ENCODE measurements at regions not wholly inside any gene's neighbourhood (a gene's known extent, or its start where the extent isn't known, plus 50 kb on each side); places are given as distances from the start of the nearest gene placed in this dataset.

DNA sequence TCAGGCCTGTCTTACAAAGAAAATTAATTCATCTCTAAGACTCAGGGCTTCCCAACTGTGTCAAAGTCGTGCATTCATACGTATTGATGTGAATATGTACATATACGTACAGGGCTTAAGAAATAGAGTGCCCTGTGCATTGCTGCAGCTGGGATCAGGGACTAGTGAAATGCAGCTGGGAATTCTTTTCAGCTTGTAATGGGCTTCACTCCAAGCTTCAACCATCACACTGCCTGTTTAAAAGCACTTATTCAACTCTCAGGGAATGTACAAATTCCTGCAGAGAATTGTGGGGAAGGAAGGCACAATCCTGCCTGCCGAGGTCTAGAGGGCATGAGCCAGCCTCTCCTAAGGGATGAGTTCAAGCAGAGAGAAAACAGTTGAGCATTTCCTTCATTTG is 59.6 kb upstream of the MAN2A1 start:
- ATAC-seq = no peak
- H3K27ac ChIP-seq (ENCODE audit: low read depth, low read length) = no peak overlapping the region
- no peaks in the 10 kb centered on the region for H3K9me2 ChIP-seq (ENCODE audit: insufficient read depth)
- H3K4me2 ChIP-seq (ENCODE audit: low read length) = no peak overlapping the region
- POLR2A ChIA-PET = no interaction called here
- no peaks in the 10 kb centered on the region for H3K27me3 ChIP-seq (ENCODE audit: insufficient read depth, low read length)
- H3K36me3 ChIP-seq (ENCODE audit: control insufficient read depth in 1 of 2, insufficient read depth in 2 of 2, low read length in 2 of 2) = no peaks in the 10 kb centered on the region
- BruUV-seq (replicated peaks) = no TSS peak
- no peak for DNase-seq (ENCODE audit: low read depth, low spot score)
- intact Hi-C loops (cut with micrococcal nuclease) = no loop called here
- RAD21 ChIA-PET (ENCODE audit: low non-redundant PET in 1 of 2, low total read pairs in 2 of 2, uncharacterized antibody in 2 of 2, unreplicated experiment in 2 of 2) = no interaction called here
- no peaks in the 10 kb centered on the region for H3K79me2 ChIP-seq (ENCODE audit: insufficient read depth, low read length)
- no peaks in the 10 kb centered on the region for H3K4me1 ChIP-seq (ENCODE audit: control insufficient read depth in 1 of 2, insufficient read depth in 2 of 2, low read length in 2 of 2)
- CTCF ChIA-PET = no interaction called here
- H3K9me3 ChIP-seq (ENCODE audit: control insufficient read depth in 1 of 2, insufficient read depth in 1 of 2, low read depth in 1 of 2, low read length in 2 of 2) = no peaks in the 10 kb centered on the region
- TF ChIP-seq, protein P1, sequence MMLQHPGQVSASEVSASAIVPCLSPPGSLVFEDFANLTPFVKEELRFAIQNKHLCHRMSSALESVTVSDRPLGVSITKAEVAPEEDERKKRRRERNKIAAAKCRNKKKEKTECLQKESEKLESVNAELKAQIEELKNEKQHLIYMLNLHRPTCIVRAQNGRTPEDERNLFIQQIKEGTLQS (IDR thresholded peaks at IDR 0.05) = no peak
- no peak for TF ChIP-seq ZFX (IDR thresholded peaks at IDR 0.05)
- TF ChIP-seq SP1 (IDR thresholded peaks at IDR 0.05; ENCODE audit: low read depth) = no peak
- no peak for TF ChIP-seq EGR1 (IDR thresholded peaks at IDR 0.05; ENCODE audit: low read depth)
- no peak for TF ChIP-seq RAD21 (IDR thresholded peaks at IDR 0.05; ENCODE audit: low read depth)
- TF ChIP-seq EZH2 (IDR thresholded peaks at IDR 0.05) = no peak
- no peak for TF ChIP-seq CBX3 (IDR thresholded peaks at IDR 0.05; ENCODE audit: low read depth)
- no peak for TF ChIP-seq SIN3A (IDR thresholded peaks at IDR 0.05; ENCODE audit: low read depth)
- TF ChIP-seq FOSL1 (IDR thresholded peaks at IDR 0.05; ENCODE audit: low read depth) = no peak
- no peak for TF ChIP-seq JUND (IDR thresholded peaks at IDR 0.05)
- no peak for TF ChIP-seq EZH2phosphoT487 (IDR thresholded peaks at IDR 0.05; ENCODE audit: borderline replicate concordance)
- TF ChIP-seq ZNF274 (IDR thresholded peaks at IDR 0.05; ENCODE audit: low read depth, low read length) = no peak
- H2AFZ ChIP-seq (ENCODE audit: low read depth, low read length, poor library complexity, severe bottlenecking) = no peak overlapping the region
- no peak overlapping the region for H3K4me3 ChIP-seq (replicated peaks in 1 of 2; ENCODE audit: low read depth in 1 of 2, low read length in 2 of 2)
- no peaks in the 10 kb centered on the region for H4K20me1 ChIP-seq (ENCODE audit: insufficient read depth)
- no peak overlapping the region for H3K9ac ChIP-seq (ENCODE audit: low read length)

DNA sequence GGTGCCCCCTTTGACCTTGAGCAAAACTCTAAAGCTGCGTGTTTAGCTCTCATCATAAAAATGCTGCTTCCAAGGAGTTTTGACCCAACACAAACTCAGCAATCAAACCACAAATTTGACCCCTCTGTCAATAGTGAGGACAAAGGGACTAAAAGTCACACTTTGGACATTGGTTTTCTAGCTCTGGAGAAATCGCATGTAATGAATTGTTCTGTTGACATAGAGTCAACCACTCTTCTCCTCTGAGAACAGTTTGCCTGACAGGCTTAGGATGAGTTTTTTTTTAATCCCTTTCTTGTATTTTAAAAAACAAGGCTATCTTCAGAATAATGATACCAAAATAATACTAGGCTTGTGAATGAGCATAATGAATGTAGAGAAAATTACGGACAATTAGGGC is 61.1 kb upstream of the MAN2A1 start:
- no peaks in the 10 kb centered on the region for H3K79me2 ChIP-seq (ENCODE audit: insufficient read depth, low read length)
- no peaks in the 10 kb centered on the region for H3K4me1 ChIP-seq (ENCODE audit: control insufficient read depth in 1 of 2, insufficient read depth in 2 of 2, low read length in 2 of 2)
- ATAC-seq (no peak), DNase-seq (ENCODE audit: low read depth, low spot score) (no peak)
- intact Hi-C loops (cut with micrococcal nuclease) = no loop called here
- BruUV-seq (replicated peaks) = no TSS peak
- H2AFZ ChIP-seq (ENCODE audit: low read depth, low read length, poor library complexity, severe bottlenecking) = no peak overlapping the region
- H3K27me3 ChIP-seq (ENCODE audit: insufficient read depth, low read length) = no peaks in the 10 kb centered on the region
- no peak overlapping the region for H3K4me2 ChIP-seq (ENCODE audit: low read length)
- CTCF ChIA-PET = no interaction called here
- H3K36me3 ChIP-seq (ENCODE audit: control insufficient read depth in 1 of 2, insufficient read depth in 2 of 2, low read length in 2 of 2) = no peaks in the 10 kb centered on the region
- no peaks in the 10 kb centered on the region for H3K9me2 ChIP-seq (ENCODE audit: insufficient read depth)
- POLR2A ChIA-PET = no interaction called here
- H3K4me3 ChIP-seq (replicated peaks in 1 of 2; ENCODE audit: low read depth in 1 of 2, low read length in 2 of 2) = no peak overlapping the region
- TF ChIP-seq EGR1 (IDR thresholded peaks at IDR 0.05; ENCODE audit: low read depth) (no peak), SP1 (IDR thresholded peaks at IDR 0.05; ENCODE audit: low read depth) (no peak), ELF1 (IDR thresholded peaks at IDR 0.05; ENCODE audit: borderline replicate concordance, low read depth) (no peak), POLR2AphosphoS5 (IDR thresholded peaks at IDR 0.05; ENCODE audit: low read depth, low read length) (no peak), SIN3A (IDR thresholded peaks at IDR 0.05; ENCODE audit: low read depth) (no peak), CBX3 (IDR thresholded peaks at IDR 0.05; ENCODE audit: low read depth) (no peak), EZH2 (IDR thresholded peaks at IDR 0.05) (no peak)
- TF ChIP-seq, protein P2, sequence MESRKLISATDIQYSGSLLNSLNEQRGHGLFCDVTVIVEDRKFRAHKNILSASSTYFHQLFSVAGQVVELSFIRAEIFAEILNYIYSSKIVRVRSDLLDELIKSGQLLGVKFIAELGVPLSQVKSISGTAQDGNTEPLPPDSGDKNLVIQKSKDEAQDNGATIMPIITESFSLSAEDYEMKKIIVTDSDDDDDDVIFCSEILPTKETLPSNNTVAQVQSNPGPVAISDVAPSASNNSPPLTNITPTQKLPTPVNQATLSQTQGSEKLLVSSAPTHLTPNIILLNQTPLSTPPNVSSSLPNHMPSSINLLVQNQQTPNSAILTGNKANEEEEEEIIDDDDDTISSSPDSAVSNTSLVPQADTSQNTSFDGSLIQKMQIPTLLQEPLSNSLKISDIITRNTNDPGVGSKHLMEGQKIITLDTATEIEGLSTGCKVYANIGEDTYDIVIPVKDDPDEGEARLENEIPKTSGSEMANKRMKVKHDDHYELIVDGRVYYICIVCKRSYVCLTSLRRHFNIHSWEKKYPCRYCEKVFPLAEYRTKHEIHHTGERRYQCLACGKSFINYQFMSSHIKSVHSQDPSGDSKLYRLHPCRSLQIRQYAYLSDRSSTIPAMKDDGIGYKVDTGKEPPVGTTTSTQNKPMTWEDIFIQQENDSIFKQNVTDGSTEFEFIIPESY (IDR thresholded peaks at IDR 0.05; ENCODE audit: extremely low read depth, insufficient replicate concordance, low read length) = no peak
- TF ChIP-seq, protein P3, sequence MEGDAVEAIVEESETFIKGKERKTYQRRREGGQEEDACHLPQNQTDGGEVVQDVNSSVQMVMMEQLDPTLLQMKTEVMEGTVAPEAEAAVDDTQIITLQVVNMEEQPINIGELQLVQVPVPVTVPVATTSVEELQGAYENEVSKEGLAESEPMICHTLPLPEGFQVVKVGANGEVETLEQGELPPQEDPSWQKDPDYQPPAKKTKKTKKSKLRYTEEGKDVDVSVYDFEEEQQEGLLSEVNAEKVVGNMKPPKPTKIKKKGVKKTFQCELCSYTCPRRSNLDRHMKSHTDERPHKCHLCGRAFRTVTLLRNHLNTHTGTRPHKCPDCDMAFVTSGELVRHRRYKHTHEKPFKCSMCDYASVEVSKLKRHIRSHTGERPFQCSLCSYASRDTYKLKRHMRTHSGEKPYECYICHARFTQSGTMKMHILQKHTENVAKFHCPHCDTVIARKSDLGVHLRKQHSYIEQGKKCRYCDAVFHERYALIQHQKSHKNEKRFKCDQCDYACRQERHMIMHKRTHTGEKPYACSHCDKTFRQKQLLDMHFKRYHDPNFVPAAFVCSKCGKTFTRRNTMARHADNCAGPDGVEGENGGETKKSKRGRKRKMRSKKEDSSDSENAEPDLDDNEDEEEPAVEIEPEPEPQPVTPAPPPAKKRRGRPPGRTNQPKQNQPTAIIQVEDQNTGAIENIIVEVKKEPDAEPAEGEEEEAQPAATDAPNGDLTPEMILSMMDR (IDR thresholded peaks at IDR 0.05 in 2 of 3, conservative IDR thresholded peaks at IDR 0.05 in 1 of 3; ENCODE audit: borderline replicate concordance in 1 of 3, insufficient read depth in 1 of 3, low read depth in 2 of 3, low read length in 2 of 3) = no peak
- TF ChIP-seq, protein P1 (IDR thresholded peaks at IDR 0.05) = no peak
- H3K9ac ChIP-seq (ENCODE audit: low read length) = no peak overlapping the region
- no peaks in the 10 kb centered on the region for H3K9me3 ChIP-seq (ENCODE audit: control insufficient read depth in 1 of 2, insufficient read depth in 1 of 2, low read depth in 1 of 2, low read length in 2 of 2)
- H3K27ac ChIP-seq (ENCODE audit: low read depth, low read length) = no peak overlapping the region
- H4K20me1 ChIP-seq (ENCODE audit: insufficient read depth) = no peaks in the 10 kb centered on the region
- RAD21 ChIA-PET (ENCODE audit: low non-redundant PET in 1 of 2, low total read pairs in 2 of 2, uncharacterized antibody in 2 of 2, unreplicated experiment in 2 of 2) = no interaction called here

Data from HCT116 (cell line).